Amniotic epithelial cell (primary cell): ENCODE measurements at regions not wholly inside any gene's neighbourhood (a gene's known extent, or its start where the extent isn't known, plus 50 kb on each side); places are given as distances from the start of the nearest gene placed in this dataset.

Source experiments
- DNase-seq: peaks from one replicate; pipeline ENCODE4 v3.0.0-alpha.2; 2010; ENCODE audit warnings: low read depth

DNA sequence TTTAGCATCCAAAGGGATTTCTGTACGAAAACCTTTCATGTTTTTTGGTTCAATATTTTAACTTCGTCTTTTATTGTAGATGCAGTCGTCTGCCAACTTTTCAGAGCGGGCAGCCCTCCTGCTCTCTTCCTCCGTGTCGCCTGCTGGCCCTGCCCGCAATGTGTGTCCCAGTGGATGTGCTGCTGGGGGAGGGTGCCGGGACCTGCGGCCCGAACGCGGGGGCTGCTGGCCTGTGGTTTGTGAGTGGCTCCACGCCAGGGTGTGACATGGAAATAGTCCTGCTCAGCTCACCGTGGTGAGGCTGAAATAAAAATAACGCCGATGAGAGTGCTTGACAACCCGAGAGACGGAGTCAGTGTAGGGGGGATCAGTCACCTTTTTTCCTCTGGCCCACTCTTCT is 59.7 kb upstream of the GRPEL1 start:
- DNase-seq: no peak

DNA sequence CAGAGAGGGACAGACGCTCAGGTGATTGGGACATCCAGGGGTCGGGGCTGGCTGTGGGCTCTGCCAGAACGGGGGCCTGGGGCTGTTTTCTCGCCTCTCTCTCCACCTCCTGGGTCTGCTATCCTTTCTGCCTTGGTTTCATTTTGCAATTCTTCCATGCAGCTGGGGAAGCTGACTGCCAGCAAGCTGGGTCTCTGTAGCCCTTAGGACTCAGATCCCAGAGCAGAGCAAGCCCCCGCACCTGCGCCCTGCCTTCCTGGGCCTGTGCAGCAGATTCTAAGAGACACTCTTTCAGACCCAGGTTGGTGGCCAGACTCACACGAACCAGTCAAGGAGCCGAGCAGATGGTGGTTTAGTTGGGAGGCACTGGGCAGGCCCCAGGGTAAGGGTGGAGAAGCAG is 59.1 kb upstream of the GRPEL1 start:
- no peak for DNase-seq

DNA sequence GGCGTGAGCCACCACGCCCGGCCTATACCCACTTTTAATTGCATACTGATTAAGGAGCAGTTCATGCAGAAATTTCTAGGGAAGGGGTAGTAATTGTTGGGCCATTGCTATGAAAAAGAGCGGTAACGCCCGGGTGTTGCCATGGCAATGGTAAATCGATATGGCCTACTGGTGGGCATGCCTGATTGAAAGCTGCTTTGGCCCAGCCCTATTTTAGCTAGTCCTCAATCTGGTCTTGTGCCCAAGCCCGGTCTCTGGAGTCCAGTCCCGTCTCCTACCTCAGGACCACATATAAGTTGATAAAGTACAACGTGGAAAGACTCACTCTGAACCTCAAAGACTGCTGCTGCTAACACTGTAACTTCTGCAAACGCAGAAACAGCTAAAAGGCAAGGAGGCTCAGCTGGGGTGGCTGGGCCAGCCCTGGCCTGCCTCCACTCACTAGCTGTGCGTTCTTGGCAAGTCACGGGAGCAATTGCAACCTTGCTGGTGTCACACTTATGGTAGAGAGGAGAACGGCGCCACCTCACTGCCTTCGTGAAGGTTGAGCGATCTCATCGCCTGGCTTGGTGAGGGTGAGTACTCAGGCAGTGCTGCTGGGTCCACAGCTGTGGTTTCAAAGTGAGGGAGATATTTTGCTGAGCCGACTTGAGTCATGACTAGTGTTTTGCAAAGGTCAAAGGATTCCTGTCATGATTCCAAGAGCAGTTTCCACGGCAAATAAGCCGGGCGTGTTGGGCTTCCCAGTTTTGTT is 57.0 kb upstream of the GRPEL1 start:
- DNase-seq: peak; percentile 89

DNA sequence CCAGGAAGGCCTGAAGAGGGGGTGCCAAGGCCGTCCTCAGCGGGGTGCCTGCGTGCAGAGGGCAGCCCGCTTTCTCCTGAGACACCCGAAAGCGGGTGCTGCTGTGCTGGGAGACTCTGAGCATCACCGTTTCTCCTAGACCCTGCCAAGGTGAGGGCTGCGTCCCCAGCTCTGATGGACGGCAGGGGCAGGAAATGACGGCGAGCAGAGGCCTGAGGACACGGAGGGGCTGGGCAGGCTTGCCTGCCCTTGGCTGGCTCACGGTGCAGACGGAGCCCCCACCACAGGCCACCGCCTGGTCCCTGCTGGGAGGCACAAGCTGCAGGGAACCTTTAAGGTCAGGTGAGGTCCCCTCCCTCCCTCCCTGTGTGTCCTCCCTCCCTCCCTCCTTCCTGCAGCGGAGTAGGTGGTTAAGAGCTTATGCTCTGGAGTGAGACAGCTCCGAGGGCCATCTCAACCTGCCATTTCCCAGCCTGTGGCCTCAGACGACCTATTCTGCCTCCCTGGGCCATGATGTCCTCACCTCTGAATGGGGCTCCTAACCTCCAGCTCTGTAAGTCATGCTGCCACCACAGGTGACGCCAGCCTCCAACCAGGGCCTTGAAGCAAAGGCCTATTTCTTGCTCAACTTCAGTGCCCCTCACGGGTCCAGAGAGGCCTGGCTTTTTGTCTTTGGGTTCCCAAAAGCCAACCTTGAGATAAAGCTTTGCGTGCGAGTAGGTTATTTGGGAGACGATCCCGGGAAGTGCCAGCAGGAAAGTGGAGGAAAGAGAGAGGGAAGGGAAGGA is 54.2 kb upstream of the GRPEL1 start:
- DNase-seq: no peak

DNA sequence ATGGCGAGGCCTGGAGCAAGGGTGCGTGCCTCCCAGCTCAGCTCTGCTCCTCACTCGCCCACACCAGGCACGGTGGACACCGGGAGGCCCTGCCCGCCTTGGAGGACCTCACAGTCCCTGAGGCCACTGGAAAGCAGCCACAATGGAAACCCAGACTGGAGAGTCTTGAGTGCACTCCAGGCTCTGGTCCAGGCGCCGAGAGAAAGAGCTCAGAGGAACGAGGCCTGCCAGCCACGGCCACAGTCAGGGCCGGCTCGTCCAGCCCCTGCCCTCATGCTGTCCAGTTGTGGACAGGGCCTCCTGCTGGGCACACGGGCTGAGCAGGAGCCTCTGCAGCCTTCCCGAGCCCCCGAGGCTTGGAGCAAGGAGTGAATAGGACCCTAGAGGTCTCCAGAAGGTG is 53.3 kb upstream of the GRPEL1 start:
- DNase-seq: no peak

DNA sequence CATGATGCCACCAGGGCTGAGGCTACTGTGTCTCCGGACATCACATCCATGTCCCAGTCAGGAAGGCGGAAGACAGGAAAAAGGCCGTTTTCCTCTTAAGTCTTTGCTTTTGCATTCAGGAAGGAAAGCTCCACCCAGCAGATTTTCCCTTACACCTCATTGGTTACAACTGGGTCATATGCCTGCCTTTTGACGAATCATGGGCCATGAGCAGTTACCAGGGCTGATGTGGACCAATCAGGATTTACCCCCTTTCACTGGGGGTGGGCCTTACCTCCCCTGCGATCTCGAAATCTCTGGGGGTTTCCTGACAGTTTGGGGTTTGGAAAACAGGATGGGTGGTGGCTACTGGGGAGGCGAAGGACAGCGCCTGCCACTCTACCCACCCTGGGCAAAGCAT is 52.5 kb upstream of the GRPEL1 start:
- no peak for DNase-seq

DNA sequence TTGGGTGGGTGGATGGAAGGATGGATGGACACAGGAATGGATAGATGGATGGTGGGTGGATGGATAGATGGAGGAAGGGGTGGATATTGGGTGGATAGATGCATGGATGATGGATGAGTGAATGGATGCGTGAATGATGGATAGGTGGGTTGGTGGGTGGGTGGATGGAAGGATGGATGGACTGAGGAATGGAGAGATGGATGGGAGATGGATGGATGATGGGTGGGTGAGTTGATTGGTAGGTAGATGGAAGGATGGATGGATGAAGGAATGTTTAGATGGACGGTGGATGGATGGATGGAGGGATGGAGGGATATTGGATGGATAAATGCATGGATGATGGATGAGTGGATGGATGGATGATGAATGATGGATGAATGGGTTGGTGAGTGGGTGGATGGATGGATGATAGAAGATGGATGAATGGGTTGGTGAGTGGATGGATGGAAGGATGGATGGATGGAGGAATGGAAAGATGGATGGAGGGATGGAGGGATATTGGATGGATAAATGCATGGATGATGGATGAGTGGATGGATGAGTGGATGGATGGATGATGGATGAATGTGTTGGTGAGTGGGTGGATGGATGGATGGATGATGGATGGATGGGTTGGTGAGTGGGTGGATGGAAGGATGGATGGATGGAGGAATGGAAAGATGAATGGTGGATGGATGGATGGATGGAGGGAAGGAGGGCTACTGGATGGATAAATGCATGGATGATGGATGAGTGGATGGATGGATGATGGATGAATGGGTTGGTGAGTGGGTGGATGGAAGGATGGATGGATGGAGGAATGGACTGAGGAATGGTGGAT is 50.4 kb upstream of the GRPEL1 start:
- DNase-seq: no peak
